ENCODE measurements at regions not wholly inside any gene's neighbourhood (a gene's known extent, or its start where the extent isn't known, plus 50 kb on each side); places are given as distances from the start of the nearest gene placed in this dataset.

DNA sequence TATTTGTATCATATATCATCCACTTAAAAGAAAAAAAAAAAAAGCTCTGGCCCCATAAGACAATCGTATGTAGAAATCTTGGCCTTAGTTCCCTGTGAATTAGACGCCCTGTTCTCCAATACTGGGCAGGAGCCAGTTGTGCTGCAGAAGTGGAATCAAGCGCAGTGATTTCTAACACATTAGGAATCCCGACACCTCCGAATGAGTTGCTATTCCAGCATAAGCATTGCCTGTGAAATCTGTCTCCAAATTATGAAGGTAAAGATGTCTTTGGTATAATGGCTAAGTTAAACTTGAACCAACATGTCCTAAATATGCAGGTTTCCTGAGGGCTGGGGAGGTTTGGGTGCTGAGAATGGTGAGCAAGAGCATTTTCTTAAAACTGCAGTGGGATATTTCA is 199.4 kb upstream of the ARRDC4 start:
- H3K36me3 Mint-ChIP-seq: no peaks in the 10 kb centered on the region
- no peaks in the 10 kb centered on the region for H3K9me3 Mint-ChIP-seq
- CTCF ChIA-PET: no interaction called here
- ATAC-seq (no peak), DNase-seq (ENCODE audit: low spot score) (no peak)
- POLR2A ChIA-PET: no interaction called here
- H3K4me3 Mint-ChIP-seq: no peak overlapping the region
- H3K4me1 Mint-ChIP-seq: 0 out of 2 replicates have a peak, but pooled peaks cover 3% of the 10 kb centered on the region
- TF ChIP-seq SMAD3 (CRISPR knock-in tag; IDR thresholded peaks at IDR 0.05; ENCODE audit: borderline replicate concordance) (no peak), NR2C2 (CRISPR knock-in tag; IDR thresholded peaks at IDR 0.05) (no peak), HMGA2 (CRISPR knock-in tag; IDR thresholded peaks at IDR 0.05) (no peak), CREM (CRISPR knock-in tag; IDR thresholded peaks at IDR 0.05) (no peak), ZNF263 (CRISPR knock-in tag; IDR thresholded peaks at IDR 0.05; ENCODE audit: low read depth) (no peak), GTF2I (CRISPR knock-in tag; conservative IDR thresholded peaks at IDR 0.05) (no peak), IRF2 (CRISPR knock-in tag; IDR thresholded peaks at IDR 0.05; ENCODE audit: borderline replicate concordance, low read depth) (no peak), ZNF396 (CRISPR knock-in tag; IDR thresholded peaks at IDR 0.05; ENCODE audit: borderline replicate concordance) (no peak), TEAD1 (CRISPR knock-in tag; IDR thresholded peaks at IDR 0.05) (no peak), PRRX2 (CRISPR knock-in tag; IDR thresholded peaks at IDR 0.05) (no peak)
- TF ChIP-seq, protein P1, sequence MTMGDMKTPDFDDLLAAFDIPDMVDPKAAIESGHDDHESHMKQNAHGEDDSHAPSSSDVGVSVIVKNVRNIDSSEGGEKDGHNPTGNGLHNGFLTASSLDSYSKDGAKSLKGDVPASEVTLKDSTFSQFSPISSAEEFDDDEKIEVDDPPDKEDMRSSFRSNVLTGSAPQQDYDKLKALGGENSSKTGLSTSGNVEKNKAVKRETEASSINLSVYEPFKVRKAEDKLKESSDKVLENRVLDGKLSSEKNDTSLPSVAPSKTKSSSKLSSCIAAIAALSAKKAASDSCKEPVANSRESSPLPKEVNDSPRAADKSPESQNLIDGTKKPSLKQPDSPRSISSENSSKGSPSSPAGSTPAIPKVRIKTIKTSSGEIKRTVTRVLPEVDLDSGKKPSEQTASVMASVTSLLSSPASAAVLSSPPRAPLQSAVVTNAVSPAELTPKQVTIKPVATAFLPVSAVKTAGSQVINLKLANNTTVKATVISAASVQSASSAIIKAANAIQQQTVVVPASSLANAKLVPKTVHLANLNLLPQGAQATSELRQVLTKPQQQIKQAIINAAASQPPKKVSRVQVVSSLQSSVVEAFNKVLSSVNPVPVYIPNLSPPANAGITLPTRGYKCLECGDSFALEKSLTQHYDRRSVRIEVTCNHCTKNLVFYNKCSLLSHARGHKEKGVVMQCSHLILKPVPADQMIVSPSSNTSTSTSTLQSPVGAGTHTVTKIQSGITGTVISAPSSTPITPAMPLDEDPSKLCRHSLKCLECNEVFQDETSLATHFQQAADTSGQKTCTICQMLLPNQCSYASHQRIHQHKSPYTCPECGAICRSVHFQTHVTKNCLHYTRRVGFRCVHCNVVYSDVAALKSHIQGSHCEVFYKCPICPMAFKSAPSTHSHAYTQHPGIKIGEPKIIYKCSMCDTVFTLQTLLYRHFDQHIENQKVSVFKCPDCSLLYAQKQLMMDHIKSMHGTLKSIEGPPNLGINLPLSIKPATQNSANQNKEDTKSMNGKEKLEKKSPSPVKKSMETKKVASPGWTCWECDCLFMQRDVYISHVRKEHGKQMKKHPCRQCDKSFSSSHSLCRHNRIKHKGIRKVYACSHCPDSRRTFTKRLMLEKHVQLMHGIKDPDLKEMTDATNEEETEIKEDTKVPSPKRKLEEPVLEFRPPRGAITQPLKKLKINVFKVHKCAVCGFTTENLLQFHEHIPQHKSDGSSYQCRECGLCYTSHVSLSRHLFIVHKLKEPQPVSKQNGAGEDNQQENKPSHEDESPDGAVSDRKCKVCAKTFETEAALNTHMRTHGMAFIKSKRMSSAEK (CRISPR knock-in tag; IDR thresholded peaks at IDR 0.05; ENCODE audit: borderline replicate concordance): no peak
- TF ChIP-seq, protein P2, sequence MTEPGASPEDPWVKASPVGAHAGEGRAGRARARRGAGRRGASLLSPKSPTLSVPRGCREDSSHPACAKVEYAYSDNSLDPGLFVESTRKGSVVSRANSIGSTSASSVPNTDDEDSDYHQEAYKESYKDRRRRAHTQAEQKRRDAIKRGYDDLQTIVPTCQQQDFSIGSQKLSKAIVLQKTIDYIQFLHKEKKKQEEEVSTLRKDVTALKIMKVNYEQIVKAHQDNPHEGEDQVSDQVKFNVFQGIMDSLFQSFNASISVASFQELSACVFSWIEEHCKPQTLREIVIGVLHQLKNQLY (CRISPR knock-in tag; IDR thresholded peaks at IDR 0.05): no peak
- TF ChIP-seq, protein P3, sequence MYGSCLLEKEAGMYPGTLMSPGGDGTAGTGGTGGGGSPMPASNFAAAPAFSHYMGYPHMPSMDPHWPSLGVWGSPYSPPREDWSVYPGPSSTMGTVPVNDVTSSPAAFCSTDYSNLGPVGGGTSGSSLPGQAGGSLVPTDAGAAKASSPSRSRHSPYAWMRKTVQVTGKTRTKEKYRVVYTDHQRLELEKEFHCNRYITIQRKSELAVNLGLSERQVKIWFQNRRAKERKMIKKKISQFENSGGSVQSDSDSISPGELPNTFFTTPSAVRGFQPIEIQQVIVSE (CRISPR knock-in tag; IDR thresholded peaks at IDR 0.05; ENCODE audit: borderline replicate concordance): no peak
- H3K27ac Mint-ChIP-seq: no peak overlapping the region
- H3K27me3 Mint-ChIP-seq (ENCODE audit: low read depth): peaks cover 5% of the 10 kb centered on the region

DNA sequence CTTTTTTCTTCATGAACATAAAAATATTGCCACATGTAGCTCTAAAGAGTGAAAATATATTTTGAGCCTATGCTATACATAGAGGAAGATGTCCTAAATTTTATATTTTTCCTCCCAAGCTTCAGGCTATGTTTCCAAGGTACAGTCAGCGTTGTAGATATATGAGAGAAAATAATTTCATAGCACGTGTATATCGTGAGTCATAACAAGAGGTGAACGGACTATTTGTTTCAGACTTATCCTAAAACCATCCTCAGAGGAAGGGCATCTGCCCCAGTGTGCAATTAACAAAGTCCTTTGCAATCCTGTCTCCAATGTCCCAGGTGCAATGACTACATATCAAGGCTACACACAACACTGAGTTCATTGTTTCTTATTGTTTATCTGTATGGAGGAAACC is 177.3 kb upstream of the ARRDC4 start:
- H3K9me3 Mint-ChIP-seq: no peaks in the 10 kb centered on the region
- DNase-seq (ENCODE audit: low spot score) (no peak), ATAC-seq (no peak)
- H3K27me3 Mint-ChIP-seq (ENCODE audit: low read depth): no peaks in the 10 kb centered on the region
- no peak overlapping the region for H3K27ac Mint-ChIP-seq
- H3K4me1 Mint-ChIP-seq: no peaks in the 10 kb centered on the region
- no peaks in the 10 kb centered on the region for H3K36me3 Mint-ChIP-seq
- ChIA-PET CTCF (interaction anchor here (0.9 kb wide), 1 partner anchor 9 kb away, joined by 3 read pairs; no protein-coding TSS in a partner anchor), POLR2A (no interaction called here)
- H3K4me3 Mint-ChIP-seq: no peak overlapping the region
- TF ChIP-seq SOX15 (CRISPR knock-in tag; IDR thresholded peaks at IDR 0.05) (no peak), ZNF423 (CRISPR knock-in tag; IDR thresholded peaks at IDR 0.05) (no peak), ZNF671 (CRISPR knock-in tag; IDR thresholded peaks at IDR 0.05) (no peak), SP1 (CRISPR knock-in tag; conservative IDR thresholded peaks at IDR 0.05) (no peak), NR1H2 (CRISPR knock-in tag; IDR thresholded peaks at IDR 0.05) (no peak), ELF4 (CRISPR knock-in tag; IDR thresholded peaks at IDR 0.05; ENCODE audit: low read depth) (no peak), FOXK1 (CRISPR knock-in tag; IDR thresholded peaks at IDR 0.05) (no peak), GABPB1 (CRISPR knock-in tag; IDR thresholded peaks at IDR 0.05) (no peak), ZNF138 (CRISPR knock-in tag; conservative IDR thresholded peaks at IDR 0.05) (no peak)
- TF ChIP-seq, protein P4, sequence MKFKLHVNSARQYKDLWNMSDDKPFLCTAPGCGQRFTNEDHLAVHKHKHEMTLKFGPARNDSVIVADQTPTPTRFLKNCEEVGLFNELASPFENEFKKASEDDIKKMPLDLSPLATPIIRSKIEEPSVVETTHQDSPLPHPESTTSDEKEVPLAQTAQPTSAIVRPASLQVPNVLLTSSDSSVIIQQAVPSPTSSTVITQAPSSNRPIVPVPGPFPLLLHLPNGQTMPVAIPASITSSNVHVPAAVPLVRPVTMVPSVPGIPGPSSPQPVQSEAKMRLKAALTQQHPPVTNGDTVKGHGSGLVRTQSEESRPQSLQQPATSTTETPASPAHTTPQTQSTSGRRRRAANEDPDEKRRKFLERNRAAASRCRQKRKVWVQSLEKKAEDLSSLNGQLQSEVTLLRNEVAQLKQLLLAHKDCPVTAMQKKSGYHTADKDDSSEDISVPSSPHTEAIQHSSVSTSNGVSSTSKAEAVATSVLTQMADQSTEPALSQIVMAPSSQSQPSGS (CRISPR knock-in tag; IDR thresholded peaks at IDR 0.05; ENCODE audit: borderline replicate concordance, low read depth): no peak
- TF ChIP-seq, protein P5, sequence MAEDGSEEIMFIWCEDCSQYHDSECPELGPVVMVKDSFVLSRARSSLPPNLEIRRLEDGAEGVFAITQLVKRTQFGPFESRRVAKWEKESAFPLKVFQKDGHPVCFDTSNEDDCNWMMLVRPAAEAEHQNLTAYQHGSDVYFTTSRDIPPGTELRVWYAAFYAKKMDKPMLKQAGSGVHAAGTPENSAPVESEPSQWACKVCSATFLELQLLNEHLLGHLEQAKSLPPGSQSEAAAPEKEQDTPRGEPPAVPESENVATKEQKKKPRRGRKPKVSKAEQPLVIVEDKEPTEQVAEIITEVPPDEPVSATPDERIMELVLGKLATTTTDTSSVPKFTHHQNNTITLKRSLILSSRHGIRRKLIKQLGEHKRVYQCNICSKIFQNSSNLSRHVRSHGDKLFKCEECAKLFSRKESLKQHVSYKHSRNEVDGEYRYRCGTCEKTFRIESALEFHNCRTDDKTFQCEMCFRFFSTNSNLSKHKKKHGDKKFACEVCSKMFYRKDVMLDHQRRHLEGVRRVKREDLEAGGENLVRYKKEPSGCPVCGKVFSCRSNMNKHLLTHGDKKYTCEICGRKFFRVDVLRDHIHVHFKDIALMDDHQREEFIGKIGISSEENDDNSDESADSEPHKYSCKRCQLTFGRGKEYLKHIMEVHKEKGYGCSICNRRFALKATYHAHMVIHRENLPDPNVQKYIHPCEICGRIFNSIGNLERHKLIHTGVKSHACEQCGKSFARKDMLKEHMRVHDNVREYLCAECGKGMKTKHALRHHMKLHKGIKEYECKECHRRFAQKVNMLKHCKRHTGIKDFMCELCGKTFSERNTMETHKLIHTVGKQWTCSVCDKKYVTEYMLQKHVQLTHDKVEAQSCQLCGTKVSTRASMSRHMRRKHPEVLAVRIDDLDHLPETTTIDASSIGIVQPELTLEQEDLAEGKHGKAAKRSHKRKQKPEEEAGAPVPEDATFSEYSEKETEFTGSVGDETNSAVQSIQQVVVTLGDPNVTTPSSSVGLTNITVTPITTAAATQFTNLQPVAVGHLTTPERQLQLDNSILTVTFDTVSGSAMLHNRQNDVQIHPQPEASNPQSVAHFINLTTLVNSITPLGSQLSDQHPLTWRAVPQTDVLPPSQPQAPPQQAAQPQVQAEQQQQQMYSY (CRISPR knock-in tag; IDR thresholded peaks at IDR 0.05): no peak
- TF ChIP-seq, protein P6, sequence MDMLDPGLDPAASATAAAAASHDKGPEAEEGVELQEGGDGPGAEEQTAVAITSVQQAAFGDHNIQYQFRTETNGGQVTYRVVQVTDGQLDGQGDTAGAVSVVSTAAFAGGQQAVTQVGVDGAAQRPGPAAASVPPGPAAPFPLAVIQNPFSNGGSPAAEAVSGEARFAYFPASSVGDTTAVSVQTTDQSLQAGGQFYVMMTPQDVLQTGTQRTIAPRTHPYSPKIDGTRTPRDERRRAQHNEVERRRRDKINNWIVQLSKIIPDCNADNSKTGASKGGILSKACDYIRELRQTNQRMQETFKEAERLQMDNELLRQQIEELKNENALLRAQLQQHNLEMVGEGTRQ (CRISPR knock-in tag; IDR thresholded peaks at IDR 0.05): no peak
- TF ChIP-seq, protein P7, sequence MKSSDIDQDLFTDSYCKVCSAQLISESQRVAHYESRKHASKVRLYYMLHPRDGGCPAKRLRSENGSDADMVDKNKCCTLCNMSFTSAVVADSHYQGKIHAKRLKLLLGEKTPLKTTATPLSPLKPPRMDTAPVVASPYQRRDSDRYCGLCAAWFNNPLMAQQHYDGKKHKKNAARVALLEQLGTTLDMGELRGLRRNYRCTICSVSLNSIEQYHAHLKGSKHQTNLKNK (CRISPR knock-in tag; IDR thresholded peaks at IDR 0.05): no peak

Data from WTC11 (cell line).